ENCODE measurements at regions not wholly inside any gene's neighbourhood (a gene's known extent, or its start where the extent isn't known, plus 50 kb on each side); places are given as distances from the start of the nearest gene placed in this dataset.

- TF ChIP-seq CTCF (IDR thresholded peaks at IDR 0.05) (no peak), POLR2A (IDR thresholded peaks at IDR 0.05) (no peak)
Measured at GRCh38 chr18:73485166-73485565, 617.4 kb upstream of the NETO1 start.

Data from thyroid gland (tissue), 4 donors.